Kidney capillary endothelial cell (primary cell): ENCODE measurements at regions not wholly inside any gene's neighbourhood (a gene's known extent, or its start where the extent isn't known, plus 50 kb on each side); places are given as distances from the start of the nearest gene placed in this dataset.
"Not testable (repeated sequence)": the region's sequence is repeated elsewhere in the genome, so short reads cannot be mapped to it uniquely, and the experiment has no call there.

Experiments used
- DNase-seq: peaks from one replicate; pipeline ENCODE4 v3.0.0-alpha.2; 2018; ENCODE audit warnings: low spot score

GRCh38 chr6:159594106-159594749 lies 98.8 kb downstream of the SOD2 start:
- no peak for DNase-seq

- DNase-seq, result no peak
Observed at GRCh38 chr6:159590835-159591234, 102.2 kb downstream of the SOD2 start.

GRCh38 chr6:159586684-159587083 lies 106.4 kb downstream of the SOD2 start:
- no peak for DNase-seq

- DNase-seq, result no peak
Observed at GRCh38 chr6:159582736-159583135, 110.3 kb downstream of the SOD2 start.

- DNase-seq, result no peak
Observed at GRCh38 chr6:159578629-159579028, 114.4 kb downstream of the SOD2 start.

- DNase-seq, result no peak
Observed at GRCh38 chr6:159577564-159577963, 115.5 kb downstream of the SOD2 start.

GRCh38 chr6:159572439-159573110 lies 120.5 kb downstream of the SOD2 start:
- no peak for DNase-seq

- DNase-seq, result no peak
Observed at GRCh38 chr6:159565181-159565710, 127.8 kb downstream of the SOD2 start.

- DNase-seq, result no peak
Observed at GRCh38 chr6:159564456-159564855, 128.6 kb downstream of the SOD2 start.

- no peak for DNase-seq
Observed at GRCh38 chr6:159557031-159557430, 136.0 kb downstream of the SOD2 start.

- DNase-seq, result no peak
Observed at GRCh38 chr6:159555082-159555875, 137.8 kb downstream of the SOD2 start.

- DNase-seq, result no peak
Observed at GRCh38 chr6:159541296-159541695, 151.7 kb downstream of the SOD2 start.

- DNase-seq, result no peak
Observed at GRCh38 chr6:159540883-159541282, 152.2 kb downstream of the SOD2 start.

GRCh38 chr6:159540152-159540551 lies 152.9 kb downstream of the SOD2 start:
- DNase-seq, result no peak

GRCh38 chr6:159538031-159538430 lies 155.0 kb downstream of the SOD2 start:
- DNase-seq, result not testable (repeated sequence)

- no peak for DNase-seq
Observed at GRCh38 chr6:159535656-159536350, 157.2 kb downstream of the SOD2 start.

GRCh38 chr6:159533568-159533967 lies 159.5 kb downstream of the SOD2 start:
- DNase-seq, result no peak

- no peak for DNase-seq
Observed at GRCh38 chr6:159533016-159533415, 160.0 kb downstream of the SOD2 start.

GRCh38 chr6:159532155-159532554 lies 160.9 kb downstream of the SOD2 start:
- no peak for DNase-seq

GRCh38 chr6:159529934-159530333 lies 163.1 kb downstream of the SOD2 start:
- DNase-seq, result no peak

GRCh38 chr6:159527351-159527750 lies 165.7 kb downstream of the SOD2 start:
- no peak for DNase-seq

- DNase-seq, result no peak
Observed at GRCh38 chr6:159525445-159526025, 167.5 kb downstream of the SOD2 start.
